ENCODE measurements at regions not wholly inside any gene's neighbourhood (a gene's known extent, or its start where the extent isn't known, plus 50 kb on each side); places are given as distances from the start of the nearest gene placed in this dataset.

GRCh38 chr3:117881210-117881609 is 1153.4 kb downstream of the IGSF11 start:
- TF ChIP-seq CTCF (IDR thresholded peaks at IDR 0.05) (no peak), POLR2A (IDR thresholded peaks at IDR 0.05) (no peak)

Measured in adrenal gland (tissue), 5 donors.